ENCODE measurements at regions not wholly inside any gene's neighbourhood (a gene's known extent, or its start where the extent isn't known, plus 50 kb on each side); places are given as distances from the start of the nearest gene placed in this dataset.

- no peaks in the 10 kb centered on the region for H3K27me3 ChIP-seq (replicated peaks in 1 of 4; ENCODE audit: control insufficient read depth in 3 of 4, extremely low read depth in 1 of 4, insufficient read depth in 3 of 4, low read length in 3 of 4)
- no peaks in the 10 kb centered on the region; the same call in 1 of the 2 replicates for H3K79me1 ChIP-seq (ENCODE audit: low read depth, low read length)
- ChIA-PET POLR2A (ENCODE audit: partially characterized antibody) (no interaction called here), CTCF (ENCODE audit: partially characterized antibody) (interaction anchor here (1.1 kb wide), 1 partner anchor 11 kb away, joined by 3 read pairs; no protein-coding TSS in a partner anchor)
- no peaks in the 10 kb centered on the region for H3K36me3 ChIP-seq (ENCODE audit: control insufficient read depth in 2 of 4, insufficient read depth in 4 of 4, low read length in 3 of 4)
- H3K56ac ChIP-seq (replicated peaks; ENCODE audit: insufficient read length, low read depth, low read length) = no peak overlapping the region
- FAIRE-seq (no peak), DNase-seq (ENCODE audit: low read depth in 1 of 2, low spot score in 2 of 2) (no peak)
- H3K4me3 ChIP-seq (ENCODE audit: extremely low read depth in 1 of 4, insufficient read depth in 2 of 4, low read depth in 3 of 4, low read length in 4 of 4) = no peak overlapping the region
- H3K23ac ChIP-seq (ENCODE audit: insufficient read length) = no peak overlapping the region
- H3K4me1 ChIP-seq (replicated peaks in 1 of 4; ENCODE audit: control insufficient read depth in 3 of 4, insufficient read depth in 4 of 4, low read length in 3 of 4) = no peaks in the 10 kb centered on the region
- H3K14ac ChIP-seq (ENCODE audit: insufficient read length) = no peak overlapping the region
- H2BK15ac ChIP-seq (ENCODE audit: low read length) = no peak overlapping the region
- no peaks in the 10 kb centered on the region for H3K23me2 ChIP-seq (ENCODE audit: low read depth, low read length)
- H2AFZ ChIP-seq (ENCODE audit: low read length) = no peak overlapping the region
- no peaks in the 10 kb centered on the region for H3K79me2 ChIP-seq (ENCODE audit: control insufficient read depth in 1 of 2, insufficient read depth in 2 of 2, low read length in 2 of 2)
- H2BK5ac ChIP-seq (ENCODE audit: low read depth, low read length) = no peak overlapping the region
- H2BK20ac ChIP-seq (ENCODE audit: low read length) = no peak overlapping the region
- 77% methylated on average over 7 of the region's 7 CpGs; no CpG with 5 or more reads in 1 of the 2 experiments for WGBS, 2 experiments (ENCODE audit: extremely low coverage in 1 of 2, insufficient coverage in 1 of 2, insufficient read length in 1 of 2, insufficient replicate concordance in 2 of 2, low coverage in 1 of 2, low lambda C conversion rate in 2 of 2, missing lambda C conversion rate in 1 of 2)
- no peak overlapping the region for H3K18ac ChIP-seq (ENCODE audit: extremely low read depth, low read length)
- no peak overlapping the region for H3K9ac ChIP-seq (replicated peaks in 1 of 4; ENCODE audit: extremely low read depth in 1 of 4, low read depth in 3 of 4, low read length in 3 of 4)
- no peak overlapping the region for H3K4ac ChIP-seq (replicated peaks; ENCODE audit: insufficient read length, low read depth, low read length)
- H4K8ac ChIP-seq (ENCODE audit: extremely low read depth, insufficient read depth, low read length) = no peak overlapping the region
- H2BK120ac ChIP-seq (replicated peaks; ENCODE audit: low read depth, low read length) = no peak overlapping the region
- H3K9me3 ChIP-seq (ENCODE audit: insufficient read depth in 2 of 2, low read depth in 1 of 2, low read length in 1 of 2) = no peaks in the 10 kb centered on the region
- H3K4me2 ChIP-seq (ENCODE audit: insufficient read depth in 1 of 2, low read depth in 2 of 2, low read length in 2 of 2) = no peak overlapping the region
- H2BK12ac ChIP-seq (ENCODE audit: low read depth, low read length) = no peak overlapping the region
- no peak overlapping the region for H4K91ac ChIP-seq (replicated peaks; ENCODE audit: insufficient read length, low read length)
- no peak overlapping the region for H4K5ac ChIP-seq (ENCODE audit: insufficient read length, low read depth, low read length)
- no peak overlapping the region for H3K27ac ChIP-seq (ENCODE audit: low read depth, low read length)
- H2AK5ac ChIP-seq (ENCODE audit: low read depth, low read length) = no peak overlapping the region
- no peaks in the 10 kb centered on the region for H4K20me1 ChIP-seq (replicated peaks in 1 of 2; ENCODE audit: control insufficient read depth in 1 of 2, insufficient read depth in 2 of 2, low read length in 2 of 2)
- TF ChIP-seq HDAC6 (IDR thresholded peaks at IDR 0.05; ENCODE audit: low read depth, low read length) (no peak), RNF2 (IDR thresholded peaks at IDR 0.05; ENCODE audit: borderline replicate concordance, low read depth, low read length, missing control alignments, poor library complexity, severe bottlenecking) (no peak), EGR1 (IDR thresholded peaks at IDR 0.05; ENCODE audit: borderline replicate concordance, low read depth, low read length) (no peak), RAD21 (IDR thresholded peaks at IDR 0.05 in 1 of 2, conservative IDR thresholded peaks at IDR 0.05 in 1 of 2; ENCODE audit: low read depth in 2 of 2, low read length in 2 of 2) (no peak), KDM5A (IDR thresholded peaks at IDR 0.05; ENCODE audit: low read length) (no peak), EP300 (IDR thresholded peaks at IDR 0.05; ENCODE audit: borderline replicate concordance in 1 of 2, low read depth in 2 of 2, low read length in 2 of 2) (no peak), CHD1 (IDR thresholded peaks at IDR 0.05; ENCODE audit: low read depth, low read length) (no peak), POU5F1 (IDR thresholded peaks at IDR 0.05; ENCODE audit: low read depth, low read length) (no peak), CBX8 (IDR thresholded peaks at IDR 0.05; ENCODE audit: borderline replicate concordance, low read depth, low read length) (no peak), MAX (IDR thresholded peaks at IDR 0.05) (no peak), SP1 (IDR thresholded peaks at IDR 0.05; ENCODE audit: low read depth, low read length) (no peak), NRF1 (IDR thresholded peaks at IDR 0.05; ENCODE audit: low read depth, low read length) (no peak), ASH2L (IDR thresholded peaks at IDR 0.05; ENCODE audit: low read length) (no peak), SP2 (IDR thresholded peaks at IDR 0.05; ENCODE audit: low read length) (no peak), CREB1 (IDR thresholded peaks at IDR 0.05) (no peak)
Measured at GRCh38 chr5:2653991-2654390, 97.5 kb downstream of the IRX2 start.

Measured in H1 (cell line).